H9 (cell line): ENCODE measurements at regions not wholly inside any gene's neighbourhood (a gene's known extent, or its start where the extent isn't known, plus 50 kb on each side); places are given as distances from the start of the nearest gene placed in this dataset.

Source experiments
- DNase-seq: peaks from one replicate; pipeline ENCODE4 v3.0.0-alpha.2; 2017
- H2AFZ ChIP-seq: one replicate; pipeline ENCODE4 v1.6.1; 2013; ENCODE audit warnings: mild to moderate bottlenecking, low read length, control low read depth, moderate library complexity
- H2AK5ac ChIP-seq: 2 replicates; pipeline ENCODE4 v1.6.1; 2013; ENCODE audit warnings: low read length, control low read depth, mixed read lengths; ENCODE audit not compliant: insufficient read length
- H2BK120ac ChIP-seq: one replicate; pipeline ENCODE4 v1.6.1; 2013; ENCODE audit warnings: low read depth, mild to moderate bottlenecking, low read length, control low read depth, inconsistent platforms; ENCODE audit not compliant: poor library complexity, severe bottlenecking
- H2BK12ac ChIP-seq: 2 replicates; pipeline ENCODE4 v1.6.1; 2013; ENCODE audit warnings: low read length, control low read depth, mixed read lengths, low read depth; ENCODE audit not compliant: insufficient read length
- H2BK15ac ChIP-seq: 2 replicates; pipeline ENCODE4 v1.6.1; 2013; ENCODE audit warnings: low read depth, low read length, control low read depth
- H2BK20ac ChIP-seq: one replicate; pipeline ENCODE4 v1.6.1; 2013; ENCODE audit warnings: low read depth, mild to moderate bottlenecking, low read length, control low read depth, inconsistent platforms; ENCODE audit not compliant: poor library complexity, severe bottlenecking
- H2BK5ac ChIP-seq: 2 replicates; pipeline ENCODE4 v1.6.1; 2013; ENCODE audit warnings: low read length, control low read depth, mixed read lengths; ENCODE audit not compliant: insufficient read length
- H3K14ac ChIP-seq: 2 replicates; pipeline ENCODE4 v1.6.1; 2013; ENCODE audit warnings: low read length, control low read depth; ENCODE audit not compliant: insufficient read depth
- H3K18ac ChIP-seq: 2 replicates; pipeline ENCODE4 v1.6.1; 2013; ENCODE audit warnings: low read depth, mild to moderate bottlenecking, mixed read lengths, low read length, control low read depth; ENCODE audit not compliant: insufficient read length
- H3K23ac ChIP-seq: 2 replicates; pipeline ENCODE4 v1.6.1; 2013; ENCODE audit warnings: low read length, control low read depth, mixed read lengths, low read depth; ENCODE audit not compliant: insufficient read length
- H3K23me2 ChIP-seq: 2 replicates; pipeline ENCODE4 v1.6.1; 2013; ENCODE audit warnings: low read depth, mild to moderate bottlenecking, mixed read lengths, low read length, control low read depth; ENCODE audit not compliant: insufficient read length, poor library complexity, severe bottlenecking
- H3K27ac ChIP-seq: 2 replicates; pipeline ENCODE4 v1.5.1; 2013; ENCODE audit warnings: low read length, control low read depth, mixed read lengths, low read depth; ENCODE audit not compliant: insufficient read length
- H3K27me3 ChIP-seq: 2 replicates; pipeline ENCODE4 v1.6.1; 2013; ENCODE audit warnings: low read length, control low read depth, inconsistent platforms; ENCODE audit not compliant: insufficient read depth
- H3K4ac ChIP-seq: 2 replicates; pipeline ENCODE4 v1.6.1; 2013; ENCODE audit warnings: low read depth, mild to moderate bottlenecking, control low read depth, inconsistent platforms, low read length, moderate library complexity
- H3K4me1 ChIP-seq: 2 replicates; pipeline ENCODE4 v1.6.1; 2013; ENCODE audit warnings: low read length, control low read depth, inconsistent platforms; ENCODE audit not compliant: insufficient read depth
- H3K4me2 ChIP-seq: 2 replicates; pipeline ENCODE4 v1.6.1; 2013; ENCODE audit warnings: low read length, control low read depth, mixed read lengths; ENCODE audit not compliant: insufficient read length, insufficient read depth
- H3K56ac ChIP-seq: 2 replicates; pipeline ENCODE4 v1.6.1; 2013; ENCODE audit warnings: low read depth, mild to moderate bottlenecking, mixed read lengths, low read length, control low read depth; ENCODE audit not compliant: insufficient read length
- H3K79me1 ChIP-seq: 2 replicates; pipeline ENCODE4 v1.6.1; 2013; ENCODE audit warnings: low read depth, mild to moderate bottlenecking, moderate library complexity, low read length, control low read depth, inconsistent platforms; ENCODE audit not compliant: insufficient read depth, poor library complexity, severe bottlenecking
- H3K79me2 ChIP-seq: 2 replicates; pipeline ENCODE4 v1.6.1; 2013; ENCODE audit warnings: low read length, control low read depth, inconsistent platforms; ENCODE audit not compliant: insufficient read depth
- H3K9ac ChIP-seq: 2 replicates; pipeline ENCODE4 v1.6.1; 2013; ENCODE audit warnings: low read length, control low read depth, mixed read lengths; ENCODE audit not compliant: insufficient read length; ENCODE audit errors: extremely low read depth
- H3K9me3 ChIP-seq: one replicate; pipeline ENCODE4 v1.6.1; 2013; ENCODE audit warnings: low read depth, low read length, inconsistent platforms; ENCODE audit not compliant: control insufficient read depth
- H3T11ph ChIP-seq: one replicate; pipeline ENCODE4 v1.6.1; 2013; ENCODE audit warnings: mild to moderate bottlenecking, low read length, control low read depth, inconsistent platforms
- H4K20me1 ChIP-seq: one replicate; pipeline ENCODE4 v1.6.1; 2013; ENCODE audit not compliant: control insufficient read depth, insufficient read length, insufficient read depth
- H4K5ac ChIP-seq: 2 replicates; pipeline ENCODE4 v1.6.1; 2013; ENCODE audit warnings: low read depth, mild to moderate bottlenecking, mixed read lengths, low read length, control low read depth; ENCODE audit not compliant: insufficient read length
- H4K8ac ChIP-seq: replicated peaks from 2 replicates; pipeline ENCODE4 v1.6.1; 2013; ENCODE audit warnings: low read length, control low read depth, mixed read lengths, low read depth; ENCODE audit not compliant: insufficient read length
- H4K91ac ChIP-seq: 2 replicates; pipeline ENCODE4 v1.6.1; 2013; ENCODE audit warnings: low read depth, mild to moderate bottlenecking, moderate library complexity, mixed read lengths, low read length, control low read depth; ENCODE audit not compliant: insufficient read length
- H3K27ac Mint-ChIP-seq, 3 experiments: 2 replicates in 2 of 3; 3 replicates in 1 of 3; pipeline ENCODE4 v1.8.0; 2020 to 2021; ENCODE audit warnings: mixed read lengths in 3 of 3, mild to moderate bottlenecking in 1 of 3, moderate library complexity in 1 of 3
- H3K27me3 Mint-ChIP-seq: 2 replicates; pipeline ENCODE4 v1.8.0; 2021; ENCODE audit warnings: low read depth, mild to moderate bottlenecking, moderate library complexity, mixed read lengths
- H3K36me3 Mint-ChIP-seq, 3 experiments: 2 replicates in 2 of 3; 3 replicates in 1 of 3; pipeline ENCODE4 v1.8.0; 2020 to 2021; ENCODE audit warnings: low read depth in 3 of 3, mixed read lengths in 3 of 3; ENCODE audit not compliant: insufficient read depth in 1 of 3
- H3K4me1 Mint-ChIP-seq, 2 experiments: 2 replicates each; pipeline ENCODE4 v1.8.0; 2020; ENCODE audit warnings: mixed read lengths in 2 of 2
- H3K4me3 Mint-ChIP-seq, 2 experiments: 2 replicates in 1 of 2; 3 replicates in 1 of 2; pipeline ENCODE4 v1.8.0; 2020 to 2021; ENCODE audit warnings: mild to moderate bottlenecking in 2 of 2, mixed read lengths in 2 of 2, moderate library complexity in 1 of 2
- H3K9me3 Mint-ChIP-seq, 2 experiments: 2 replicates in 1 of 2; 3 replicates in 1 of 2; pipeline ENCODE4 v1.8.0; 2020; ENCODE audit warnings: mild to moderate bottlenecking in 2 of 2, mixed read lengths in 2 of 2, moderate library complexity in 1 of 2
- WGBS: extraction: QIAGEN DNeasy Blood & Tissue Kit; methylation state at CpG from one replicate; pipeline ENCODE4 v1.1.7; 2013; ENCODE audit warnings: missing lambda C conversion rate, low lambda C conversion rate, mixed read lengths; ENCODE audit not compliant: insufficient read length; ENCODE audit errors: extremely low coverage; 5-methylcytosine and 5-hydroxymethylcytosine counted together
- TF ChIP-seq, protein P1 (sequence below): fragments of 200-600 bp; sonication (generic); conservative IDR thresholded peaks from 3 replicates; pipeline ENCODE4 v1.8.0; 2021; ENCODE audit warnings: antibody characterized with exemption, mild to moderate bottlenecking

DNA sequence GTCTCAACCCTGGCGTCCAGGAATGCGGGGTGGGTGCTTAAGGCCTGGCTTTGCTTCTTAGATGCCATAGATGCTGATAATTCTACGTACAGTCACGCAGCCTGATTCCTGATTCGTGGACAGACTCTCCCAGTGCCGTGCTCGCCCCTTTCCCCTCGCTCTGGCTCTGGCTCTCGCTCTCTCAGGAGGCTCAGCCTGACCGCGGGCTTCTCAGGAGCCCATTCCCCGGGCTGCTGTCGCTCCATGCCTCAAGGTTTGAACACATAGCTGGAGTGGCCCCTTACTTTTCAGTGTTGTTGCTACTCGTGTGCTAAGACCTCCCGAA lies 59.2 kb upstream of the ZC4H2 start:
- H3K4ac ChIP-seq, result no peak overlapping the region
- H2BK15ac ChIP-seq, result no peak overlapping the region
- Mint-ChIP-seq H3K27ac (peak overlapping the region; percentile 59 to 92 (median 66); a peak in 3 of 7 replicates), H3K27me3 (peaks cover 3% of the 10 kb centered on the region; the same call in 1 of the 2 replicates), H3K4me1 (peaks cover 7 to 8% of the 10 kb centered on the region in 2 experiments), H3K4me3 (peak overlapping the region; percentile 80 to 89), H3K9me3 (peaks cover 48 to 51% of the 10 kb centered on the region in 2 experiments), H3K36me3 (no peaks in the 10 kb centered on the region; a peak in 2 of 7 replicates)
- no peak overlapping the region for H2BK5ac ChIP-seq
- H2AK5ac ChIP-seq, result no peak overlapping the region
- H4K5ac ChIP-seq, result no peak overlapping the region
- H2BK120ac ChIP-seq, result no peak overlapping the region
- H2AFZ ChIP-seq, result no peak overlapping the region
- no peak overlapping the region for H2BK20ac ChIP-seq
- H3K9ac ChIP-seq, result no peak overlapping the region
- H3K79me1 ChIP-seq, result no peaks in the 10 kb centered on the region
- no peak for DNase-seq
- H2BK12ac ChIP-seq, result no peak overlapping the region
- peaks cover 10% of the 10 kb centered on the region for H3K9me3 ChIP-seq
- H3K14ac ChIP-seq, result peak overlapping the region; percentile 65
- H3K23me2 ChIP-seq, result peaks cover 4% of the 10 kb centered on the region
- H3K56ac ChIP-seq, result no peak overlapping the region
- peak overlapping the region; percentile 67 for H3K4me2 ChIP-seq
- no peak overlapping the region for H4K91ac ChIP-seq
- H3K4me1 ChIP-seq, result no peaks in the 10 kb centered on the region
- no CpG with 5 or more reads among the region's 15 CpGs for WGBS
- no peaks in the 10 kb centered on the region for H4K20me1 ChIP-seq
- no peak overlapping the region for H4K8ac ChIP-seq
- H3K27ac ChIP-seq, result no peak overlapping the region
- no peaks in the 10 kb centered on the region for H3K27me3 ChIP-seq
- H3K18ac ChIP-seq, result peak overlapping the region; percentile 30
- no peak overlapping the region for H3K23ac ChIP-seq
- TF ChIP-seq, protein P1, sequence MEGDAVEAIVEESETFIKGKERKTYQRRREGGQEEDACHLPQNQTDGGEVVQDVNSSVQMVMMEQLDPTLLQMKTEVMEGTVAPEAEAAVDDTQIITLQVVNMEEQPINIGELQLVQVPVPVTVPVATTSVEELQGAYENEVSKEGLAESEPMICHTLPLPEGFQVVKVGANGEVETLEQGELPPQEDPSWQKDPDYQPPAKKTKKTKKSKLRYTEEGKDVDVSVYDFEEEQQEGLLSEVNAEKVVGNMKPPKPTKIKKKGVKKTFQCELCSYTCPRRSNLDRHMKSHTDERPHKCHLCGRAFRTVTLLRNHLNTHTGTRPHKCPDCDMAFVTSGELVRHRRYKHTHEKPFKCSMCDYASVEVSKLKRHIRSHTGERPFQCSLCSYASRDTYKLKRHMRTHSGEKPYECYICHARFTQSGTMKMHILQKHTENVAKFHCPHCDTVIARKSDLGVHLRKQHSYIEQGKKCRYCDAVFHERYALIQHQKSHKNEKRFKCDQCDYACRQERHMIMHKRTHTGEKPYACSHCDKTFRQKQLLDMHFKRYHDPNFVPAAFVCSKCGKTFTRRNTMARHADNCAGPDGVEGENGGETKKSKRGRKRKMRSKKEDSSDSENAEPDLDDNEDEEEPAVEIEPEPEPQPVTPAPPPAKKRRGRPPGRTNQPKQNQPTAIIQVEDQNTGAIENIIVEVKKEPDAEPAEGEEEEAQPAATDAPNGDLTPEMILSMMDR, result no peak
- H3K79me2 ChIP-seq, result no peaks in the 10 kb centered on the region
- H3T11ph ChIP-seq, result no peak overlapping the region
